ENCODE measurements at regions not wholly inside any gene's neighbourhood (a gene's known extent, or its start where the extent isn't known, plus 50 kb on each side); places are given as distances from the start of the nearest gene placed in this dataset.

DNA sequence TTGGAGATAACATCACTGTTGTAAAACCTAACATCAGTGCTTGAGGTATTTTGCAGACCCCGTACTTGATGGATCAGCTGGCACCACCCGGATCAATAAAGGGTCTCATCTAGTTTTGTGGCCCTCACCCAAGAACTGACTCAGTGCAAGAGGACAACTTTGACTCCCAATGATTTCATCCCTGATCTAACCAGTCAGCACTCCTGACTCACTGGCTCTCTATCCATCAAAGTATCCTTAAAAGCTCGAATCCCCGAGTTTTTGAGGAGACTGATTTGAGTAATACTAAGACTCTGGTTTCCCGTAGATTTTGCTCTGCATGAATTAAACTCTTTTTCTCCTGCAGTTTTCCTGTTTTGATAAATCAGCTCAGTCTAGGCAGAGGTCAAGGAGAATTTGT, 2498.1 kb downstream of the PCDH7 start:
- Histone ChIP-seq H3K9me3 (ENCODE audit: low read length) (no peaks in the 10 kb centered on the region), H3K36me3 (ENCODE audit: insufficient read depth, low read length) (no peaks in the 10 kb centered on the region), H3K4me3 (ENCODE audit: low read depth, low read length, poor library complexity, severe bottlenecking) (no peak overlapping the region), H3F3A (ENCODE audit: insufficient read depth, low read length) (no peaks in the 10 kb centered on the region), H3K4me1 (ENCODE audit: insufficient read depth, low read length, severe bottlenecking) (no peaks in the 10 kb centered on the region), H3K27me3 (ENCODE audit: insufficient read depth, low read length) (no peaks in the 10 kb centered on the region), H3K9me2 (ENCODE audit: low read depth, low read length) (no peaks in the 10 kb centered on the region), H3K9ac (ENCODE audit: low read length) (no peak overlapping the region), H3K79me2 (ENCODE audit: insufficient read depth, low read length) (no peaks in the 10 kb centered on the region), H3K27ac (ENCODE audit: low read depth, low read length, poor library complexity, severe bottlenecking) (no peak overlapping the region), H4K20me1 (ENCODE audit: insufficient read depth, low read length) (no peaks in the 10 kb centered on the region), H2AFZ (ENCODE audit: low read length) (no peak overlapping the region), H3K4me2 (ENCODE audit: low read length) (no peak overlapping the region)
- no peak for TF ChIP-seq EZH2 (IDR thresholded peaks at IDR 0.05; ENCODE audit: borderline replicate concordance, low read length)
- TF ChIP-seq, protein P1, sequence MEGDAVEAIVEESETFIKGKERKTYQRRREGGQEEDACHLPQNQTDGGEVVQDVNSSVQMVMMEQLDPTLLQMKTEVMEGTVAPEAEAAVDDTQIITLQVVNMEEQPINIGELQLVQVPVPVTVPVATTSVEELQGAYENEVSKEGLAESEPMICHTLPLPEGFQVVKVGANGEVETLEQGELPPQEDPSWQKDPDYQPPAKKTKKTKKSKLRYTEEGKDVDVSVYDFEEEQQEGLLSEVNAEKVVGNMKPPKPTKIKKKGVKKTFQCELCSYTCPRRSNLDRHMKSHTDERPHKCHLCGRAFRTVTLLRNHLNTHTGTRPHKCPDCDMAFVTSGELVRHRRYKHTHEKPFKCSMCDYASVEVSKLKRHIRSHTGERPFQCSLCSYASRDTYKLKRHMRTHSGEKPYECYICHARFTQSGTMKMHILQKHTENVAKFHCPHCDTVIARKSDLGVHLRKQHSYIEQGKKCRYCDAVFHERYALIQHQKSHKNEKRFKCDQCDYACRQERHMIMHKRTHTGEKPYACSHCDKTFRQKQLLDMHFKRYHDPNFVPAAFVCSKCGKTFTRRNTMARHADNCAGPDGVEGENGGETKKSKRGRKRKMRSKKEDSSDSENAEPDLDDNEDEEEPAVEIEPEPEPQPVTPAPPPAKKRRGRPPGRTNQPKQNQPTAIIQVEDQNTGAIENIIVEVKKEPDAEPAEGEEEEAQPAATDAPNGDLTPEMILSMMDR (IDR thresholded peaks at IDR 0.05; ENCODE audit: low read length): no peak

DNA sequence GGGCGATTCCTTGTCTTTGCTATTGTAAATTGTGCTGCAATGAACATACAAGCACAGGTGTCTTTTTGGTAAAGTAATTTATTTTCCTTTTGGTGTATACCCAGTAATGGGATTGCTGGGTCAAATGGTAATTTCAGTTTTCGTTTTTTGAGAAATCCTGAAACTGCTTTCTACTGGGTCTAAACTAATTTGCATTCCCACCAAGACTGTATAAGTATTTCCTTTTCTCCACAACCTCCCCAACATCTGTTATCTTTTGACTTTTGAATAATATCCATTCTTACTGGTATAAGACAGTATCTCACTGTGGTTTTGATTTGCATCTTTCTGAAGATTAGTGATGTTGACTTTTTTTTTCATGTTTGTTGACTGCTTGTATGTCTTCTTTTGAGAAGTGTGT, 2506.0 kb downstream of the PCDH7 start:
- H3K79me2 ChIP-seq (ENCODE audit: insufficient read depth, low read length): no peaks in the 10 kb centered on the region
- H4K20me1 ChIP-seq (ENCODE audit: insufficient read depth, low read length): no peaks in the 10 kb centered on the region
- H3K27me3 ChIP-seq (ENCODE audit: insufficient read depth, low read length): no peaks in the 10 kb centered on the region
- H3K36me3 ChIP-seq (ENCODE audit: insufficient read depth, low read length): no peaks in the 10 kb centered on the region
- H3K4me3 ChIP-seq (ENCODE audit: low read depth, low read length, poor library complexity, severe bottlenecking): no peak overlapping the region
- no peaks in the 10 kb centered on the region for H3K4me1 ChIP-seq (ENCODE audit: insufficient read depth, low read length, severe bottlenecking)
- no peaks in the 10 kb centered on the region for H3K9me2 ChIP-seq (ENCODE audit: low read depth, low read length)
- H3K4me2 ChIP-seq (ENCODE audit: low read length): no peak overlapping the region
- no peak overlapping the region for H3K27ac ChIP-seq (ENCODE audit: low read depth, low read length, poor library complexity, severe bottlenecking)
- no peak overlapping the region for H2AFZ ChIP-seq (ENCODE audit: low read length)
- TF ChIP-seq EZH2 (IDR thresholded peaks at IDR 0.05; ENCODE audit: borderline replicate concordance, low read length): no peak
- TF ChIP-seq, protein P1 (IDR thresholded peaks at IDR 0.05; ENCODE audit: low read length): no peak
- H3K9me3 ChIP-seq (ENCODE audit: low read length): no peaks in the 10 kb centered on the region
- no peaks in the 10 kb centered on the region for H3F3A ChIP-seq (ENCODE audit: insufficient read depth, low read length)
- H3K9ac ChIP-seq (ENCODE audit: low read length): no peak overlapping the region

GRCh38 chr4:33226783-33227182, 2506.6 kb downstream of the PCDH7 start:
- Histone ChIP-seq H3K4me2 (ENCODE audit: low read length) (no peak overlapping the region), H2AFZ (ENCODE audit: low read length) (no peak overlapping the region), H4K20me1 (ENCODE audit: insufficient read depth, low read length) (no peaks in the 10 kb centered on the region), H3K4me3 (ENCODE audit: low read depth, low read length, poor library complexity, severe bottlenecking) (no peak overlapping the region), H3K9me3 (ENCODE audit: low read length) (no peaks in the 10 kb centered on the region), H3K27me3 (ENCODE audit: insufficient read depth, low read length) (no peaks in the 10 kb centered on the region), H3K9me2 (ENCODE audit: low read depth, low read length) (no peaks in the 10 kb centered on the region), H3K79me2 (ENCODE audit: insufficient read depth, low read length) (no peaks in the 10 kb centered on the region), H3K9ac (ENCODE audit: low read length) (no peak overlapping the region), H3K36me3 (ENCODE audit: insufficient read depth, low read length) (no peaks in the 10 kb centered on the region), H3K4me1 (ENCODE audit: insufficient read depth, low read length, severe bottlenecking) (no peaks in the 10 kb centered on the region), H3K27ac (ENCODE audit: low read depth, low read length, poor library complexity, severe bottlenecking) (no peak overlapping the region), H3F3A (ENCODE audit: insufficient read depth, low read length) (no peaks in the 10 kb centered on the region)
- TF ChIP-seq EZH2 (IDR thresholded peaks at IDR 0.05; ENCODE audit: borderline replicate concordance, low read length): no peak
- TF ChIP-seq, protein P1 (IDR thresholded peaks at IDR 0.05; ENCODE audit: low read length): no peak

Data from OCI-LY1 (cell line).